Tibial nerve (tissue), 4 donors: ENCODE measurements at regions not wholly inside any gene's neighbourhood (a gene's known extent, or its start where the extent isn't known, plus 50 kb on each side); places are given as distances from the start of the nearest gene placed in this dataset.
"Not testable (repeated sequence)": the region's sequence is repeated elsewhere in the genome, so short reads cannot be mapped to it uniquely, and the experiment has no call there.

Experiments
- DNase-seq, 2 donors: peaks; one replicate each; pipeline ENCODE4 v3.0.0-alpha.2; 2019; ENCODE audit warnings: low spot score in 2 of 2
- H3K27ac ChIP-seq, 4 donors: fragments of 200-600 bp; sonication (generic) in 3 of 4; one replicate each; pipeline ENCODE4 v1.5.1; 2017 to 2019; ENCODE audit warnings: mild to moderate bottlenecking in 1 of 4
- H3K27me3 ChIP-seq, 2 donors: fragments of 200-600 bp; sonication (generic) in 1 of 2; one replicate each; pipeline versions ENCODE4 v1.5.1 to v1.6.0; 2017 to 2019
- H3K36me3 ChIP-seq, 3 donors: fragments of 200-600 bp; sonication (generic); one replicate each; pipeline ENCODE4 v1.5.1; 2018 to 2019
- H3K4me1 ChIP-seq, 4 donors: fragments of 200-600 bp; sonication (generic) in 3 of 4; one replicate each; pipeline ENCODE4 v1.5.1; 2017 to 2019
- H3K4me3 ChIP-seq, 4 donors: fragments of 200-600 bp; sonication (generic) in 3 of 4; one replicate each; pipeline ENCODE4 v1.5.1; 2017 to 2019; ENCODE audit warnings: mild to moderate bottlenecking in 1 of 4, moderate library complexity in 1 of 4
- H3K9me3 ChIP-seq, 4 donors: fragments of 200-600 bp; sonication (generic) in 3 of 4; one replicate each; pipeline ENCODE4 v1.5.1; 2017 to 2019
- EP300 ChIP-seq, 2 donors: sonication (generic); formaldehyde crosslinking; IDR thresholded peaks; one replicate each; pipeline ENCODE4 v1.6.1; 2017; ENCODE audit warnings: antibody characterized with exemption in 2 of 2, mild to moderate bottlenecking in 1 of 2
- POLR2A ChIP-seq, 2 donors: fragments of 450-650 bp; IDR thresholded peaks; one replicate each; pipeline ENCODE4 v1.6.1; 2017; ENCODE audit warnings: antibody characterized with exemption in 2 of 2, mild to moderate bottlenecking in 2 of 2, moderate library complexity in 2 of 2
- WGBS, 2 donors: methylation state at CpG; one replicate each; pipeline ENCODE4 v1.1.5; 2018; 5-methylcytosine and 5-hydroxymethylcytosine counted together
- TF ChIP-seq, protein P1 (sequence below), 5 experiments: fragments of 200-600 bp in 3 of 5; fragments of 450-650 bp in 2 of 5; sonication (generic) in 3 of 5; IDR thresholded peaks; one replicate each; pipeline ENCODE4 v1.5.1; 2016 to 2019; ENCODE audit warnings: antibody characterized with exemption in 5 of 5, mild to moderate bottlenecking in 3 of 5, moderate library complexity in 2 of 5

GRCh38 chr1:95536501-95536900 lies 302.5 kb downstream of the RWDD3 start:
- no peaks in the 10 kb centered on the region for H3K9me3 ChIP-seq
- 83 to 91% methylated on average over 5 of the region's 5 CpGs for WGBS, 2 donors
- no peak for DNase-seq
- H3K36me3 ChIP-seq = no peaks in the 10 kb centered on the region
- no peak for TF ChIP-seq EP300 (IDR thresholded peaks at IDR 0.05)
- TF ChIP-seq POLR2A (IDR thresholded peaks at IDR 0.05) = no peak
- TF ChIP-seq, protein P1, sequence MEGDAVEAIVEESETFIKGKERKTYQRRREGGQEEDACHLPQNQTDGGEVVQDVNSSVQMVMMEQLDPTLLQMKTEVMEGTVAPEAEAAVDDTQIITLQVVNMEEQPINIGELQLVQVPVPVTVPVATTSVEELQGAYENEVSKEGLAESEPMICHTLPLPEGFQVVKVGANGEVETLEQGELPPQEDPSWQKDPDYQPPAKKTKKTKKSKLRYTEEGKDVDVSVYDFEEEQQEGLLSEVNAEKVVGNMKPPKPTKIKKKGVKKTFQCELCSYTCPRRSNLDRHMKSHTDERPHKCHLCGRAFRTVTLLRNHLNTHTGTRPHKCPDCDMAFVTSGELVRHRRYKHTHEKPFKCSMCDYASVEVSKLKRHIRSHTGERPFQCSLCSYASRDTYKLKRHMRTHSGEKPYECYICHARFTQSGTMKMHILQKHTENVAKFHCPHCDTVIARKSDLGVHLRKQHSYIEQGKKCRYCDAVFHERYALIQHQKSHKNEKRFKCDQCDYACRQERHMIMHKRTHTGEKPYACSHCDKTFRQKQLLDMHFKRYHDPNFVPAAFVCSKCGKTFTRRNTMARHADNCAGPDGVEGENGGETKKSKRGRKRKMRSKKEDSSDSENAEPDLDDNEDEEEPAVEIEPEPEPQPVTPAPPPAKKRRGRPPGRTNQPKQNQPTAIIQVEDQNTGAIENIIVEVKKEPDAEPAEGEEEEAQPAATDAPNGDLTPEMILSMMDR (IDR thresholded peaks at IDR 0.05) = no peak
- no peaks in the 10 kb centered on the region for H3K4me1 ChIP-seq
- no peak overlapping the region for H3K27ac ChIP-seq
- H3K4me3 ChIP-seq = no peak overlapping the region
- H3K27me3 ChIP-seq = no peaks in the 10 kb centered on the region

- Histone ChIP-seq H3K27ac (no peak overlapping the region), H3K27me3 (no peaks in the 10 kb centered on the region), H3K4me3 (no peak overlapping the region), H3K4me1 (no peaks in the 10 kb centered on the region), H3K36me3 (no peaks in the 10 kb centered on the region), H3K9me3 (no peaks in the 10 kb centered on the region)
- TF ChIP-seq POLR2A (IDR thresholded peaks at IDR 0.05) = no peak
- TF ChIP-seq, protein P1 (IDR thresholded peaks at IDR 0.05) = no peak
- TF ChIP-seq EP300 (IDR thresholded peaks at IDR 0.05) = no peak
- 70 to 83% methylated on average over 3 of the region's 3 CpGs for whole genome bisulfite sequencing, 2 donors
- DNase-seq = no peak
Measured at GRCh38 chr1:95537176-95537575, 303.2 kb downstream of the RWDD3 start.

DNA sequence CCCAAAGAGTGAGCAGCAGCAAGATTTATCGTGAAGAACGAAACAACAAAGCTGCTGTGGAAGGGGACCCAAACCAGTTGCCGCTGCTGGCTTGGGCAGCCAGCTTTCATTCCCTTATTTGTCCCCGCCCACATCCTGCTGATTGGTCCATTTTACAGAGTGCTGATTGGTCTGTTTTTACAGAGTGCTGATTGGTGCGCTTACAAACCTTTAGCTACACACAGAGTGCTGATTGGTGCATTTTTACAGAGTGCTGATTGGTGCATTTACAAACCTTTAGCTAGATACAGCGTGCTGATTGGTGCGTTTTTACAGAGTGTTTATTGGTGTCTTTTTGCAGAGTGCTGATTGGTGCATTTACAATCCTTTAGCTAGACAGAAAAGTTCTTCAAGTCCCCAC lies 304.2 kb downstream of the RWDD3 start:
- WGBS, 2 donors = 94 to 96% methylated on average over 7 of the region's 7 CpGs
- not testable (repeated sequence) for H3K27ac ChIP-seq, H3K4me3 ChIP-seq, H3K27me3 ChIP-seq, DNase-seq, H3K9me3 ChIP-seq, H3K4me1 ChIP-seq, H3K36me3 ChIP-seq

DNA sequence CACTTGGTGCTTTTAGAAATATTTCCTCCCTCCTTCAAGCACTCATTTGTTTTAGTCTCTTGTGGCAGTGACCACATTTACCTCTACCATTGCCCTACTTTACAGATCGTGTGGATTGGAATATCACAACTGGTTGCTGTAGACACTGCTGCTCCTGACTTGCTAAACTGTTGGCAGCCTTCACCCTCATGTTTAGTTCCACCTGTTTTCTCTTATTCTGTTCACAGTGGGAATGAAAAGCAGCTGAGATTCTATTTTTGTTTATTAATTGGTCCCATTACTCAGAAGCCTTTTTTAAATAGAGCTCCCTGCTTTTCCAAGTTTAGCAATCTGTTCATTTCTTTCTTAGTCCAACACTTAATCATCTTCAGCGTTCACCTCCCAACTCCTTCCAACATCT lies 308.9 kb downstream of the RWDD3 start:
- H3K9me3 ChIP-seq = no peaks in the 10 kb centered on the region
- no peak for TF ChIP-seq EP300 (IDR thresholded peaks at IDR 0.05)
- TF ChIP-seq, protein P1 (IDR thresholded peaks at IDR 0.05) = no peak
- TF ChIP-seq POLR2A (IDR thresholded peaks at IDR 0.05) = no peak

GRCh38 chr1:95547005-95547404 lies 313.0 kb downstream of the RWDD3 start:
- H3K27ac ChIP-seq = no peak overlapping the region
- H3K36me3 ChIP-seq = no peaks in the 10 kb centered on the region
- H3K4me1 ChIP-seq = no peaks in the 10 kb centered on the region
- TF ChIP-seq, protein P1 (IDR thresholded peaks at IDR 0.05) = no peak
- TF ChIP-seq EP300 (IDR thresholded peaks at IDR 0.05) (no peak), POLR2A (IDR thresholded peaks at IDR 0.05) (no peak)
- no peaks in the 10 kb centered on the region for H3K27me3 ChIP-seq
- 51 to 57% methylated on average over 2 of the region's 2 CpGs for WGBS, 2 donors
- H3K9me3 ChIP-seq = no peaks in the 10 kb centered on the region
- H3K4me3 ChIP-seq = no peak overlapping the region
- DNase-seq = no peak

More for the DNA sequence above, 308.9 kb downstream of the RWDD3 start:
- no peaks in the 10 kb centered on the region for H3K36me3 ChIP-seq
- H3K4me1 ChIP-seq = no peaks in the 10 kb centered on the region
- DNase-seq = no peak
- no peak overlapping the region for H3K27ac ChIP-seq
- no peaks in the 10 kb centered on the region for H3K27me3 ChIP-seq
- WGBS, 2 donors = 66 to 80% methylated on average over 2 of the region's 2 CpGs
- H3K4me3 ChIP-seq = no peak overlapping the region

- no peak overlapping the region for H3K4me3 ChIP-seq
- no peak for DNase-seq
- 76 to 81% methylated on average over 1 of the region's 1 CpG for WGBS, 2 donors
- H3K27ac ChIP-seq = no peak overlapping the region
- H3K9me3 ChIP-seq = no peaks in the 10 kb centered on the region
- no peaks in the 10 kb centered on the region for H3K4me1 ChIP-seq
- H3K27me3 ChIP-seq = no peaks in the 10 kb centered on the region
- no peaks in the 10 kb centered on the region for H3K36me3 ChIP-seq
- TF ChIP-seq, protein P1 (IDR thresholded peaks at IDR 0.05) = no peak
- no peak for TF ChIP-seq EP300 (IDR thresholded peaks at IDR 0.05)
- TF ChIP-seq POLR2A (IDR thresholded peaks at IDR 0.05) = no peak
Measured at GRCh38 chr1:95548211-95548610, 314.2 kb downstream of the RWDD3 start.
